ENCODE measurements at regions not wholly inside any gene's neighbourhood (a gene's known extent, or its start where the extent isn't known, plus 50 kb on each side); places are given as distances from the start of the nearest gene placed in this dataset.

GRCh38 chr2:204312105-204312504, 233.2 kb upstream of the PARD3B start:
- Histone ChIP-seq H3K4me1 (no peaks in the 10 kb centered on the region), H3K36me3 (no peaks in the 10 kb centered on the region), H3K27me3 (no peaks in the 10 kb centered on the region), H3K9me3 (no peaks in the 10 kb centered on the region), H3K27ac (no peak overlapping the region), H3K4me3 (no peak overlapping the region)
- in situ Hi-C loops (cut with MboI; ENCODE audit: low pct_ligation_motif_present in 1 of 4, low pct_unique_long_range_greater_than_20kb in 1 of 4, low sequenced_read_pairs in 3 of 4) (loop anchor here in 1 of 4 donors (25.0 kb wide), 1 partner anchor 1625 kb away; no protein-coding TSS in a partner anchor), intact Hi-C loops (cut with DNase I; ENCODE audit: low total_unique reads) (no loop called here)
- TF ChIP-seq, protein P1, sequence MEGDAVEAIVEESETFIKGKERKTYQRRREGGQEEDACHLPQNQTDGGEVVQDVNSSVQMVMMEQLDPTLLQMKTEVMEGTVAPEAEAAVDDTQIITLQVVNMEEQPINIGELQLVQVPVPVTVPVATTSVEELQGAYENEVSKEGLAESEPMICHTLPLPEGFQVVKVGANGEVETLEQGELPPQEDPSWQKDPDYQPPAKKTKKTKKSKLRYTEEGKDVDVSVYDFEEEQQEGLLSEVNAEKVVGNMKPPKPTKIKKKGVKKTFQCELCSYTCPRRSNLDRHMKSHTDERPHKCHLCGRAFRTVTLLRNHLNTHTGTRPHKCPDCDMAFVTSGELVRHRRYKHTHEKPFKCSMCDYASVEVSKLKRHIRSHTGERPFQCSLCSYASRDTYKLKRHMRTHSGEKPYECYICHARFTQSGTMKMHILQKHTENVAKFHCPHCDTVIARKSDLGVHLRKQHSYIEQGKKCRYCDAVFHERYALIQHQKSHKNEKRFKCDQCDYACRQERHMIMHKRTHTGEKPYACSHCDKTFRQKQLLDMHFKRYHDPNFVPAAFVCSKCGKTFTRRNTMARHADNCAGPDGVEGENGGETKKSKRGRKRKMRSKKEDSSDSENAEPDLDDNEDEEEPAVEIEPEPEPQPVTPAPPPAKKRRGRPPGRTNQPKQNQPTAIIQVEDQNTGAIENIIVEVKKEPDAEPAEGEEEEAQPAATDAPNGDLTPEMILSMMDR (IDR thresholded peaks at IDR 0.05), result no peak
- TF ChIP-seq POLR2A (IDR thresholded peaks at IDR 0.05) (no peak), POLR2AphosphoS5 (IDR thresholded peaks at IDR 0.05) (no peak), EP300 (IDR thresholded peaks at IDR 0.05; ENCODE audit: low read depth) (no peak)
- no peak for DNase-seq
- whole genome bisulfite sequencing, 2 donors (ENCODE audit: low coverage in 1 of 2), result 71 to 79% methylated on average over 8 of the region's 8 CpGs

GRCh38 chr2:204313256-204313655, 232.0 kb upstream of the PARD3B start:
- Histone ChIP-seq H3K27ac (no peak overlapping the region), H3K27me3 (no peaks in the 10 kb centered on the region), H3K9me3 (no peaks in the 10 kb centered on the region), H3K36me3 (no peaks in the 10 kb centered on the region), H3K4me1 (no peaks in the 10 kb centered on the region), H3K4me3 (no peak overlapping the region)
- 96% methylated on average over 1 of the region's 1 CpG; no CpG with 5 or more reads in 1 of the 2 donors for WGBS, 2 donors (ENCODE audit: low coverage in 1 of 2)
- no peak for DNase-seq
- intact Hi-C loops (cut with DNase I; ENCODE audit: low total_unique reads) (no loop called here), in situ Hi-C loops (cut with MboI; ENCODE audit: low pct_ligation_motif_present in 1 of 4, low pct_unique_long_range_greater_than_20kb in 1 of 4, low sequenced_read_pairs in 3 of 4) (loop anchor here in 1 of 4 donors (25.0 kb wide), 1 partner anchor 1624 kb away; no protein-coding TSS in a partner anchor)
- TF ChIP-seq POLR2A (IDR thresholded peaks at IDR 0.05) (no peak), EP300 (IDR thresholded peaks at IDR 0.05; ENCODE audit: low read depth) (no peak), POLR2AphosphoS5 (IDR thresholded peaks at IDR 0.05) (no peak)
- TF ChIP-seq, protein P1 (IDR thresholded peaks at IDR 0.05), result no peak

GRCh38 chr2:204315236-204315662, 230.0 kb upstream of the PARD3B start:
- intact Hi-C loops (cut with DNase I; ENCODE audit: low total_unique reads) (no loop called here), in situ Hi-C loops (cut with MboI; ENCODE audit: low pct_ligation_motif_present in 1 of 4, low pct_unique_long_range_greater_than_20kb in 1 of 4, low sequenced_read_pairs in 3 of 4) (loop anchor here in 1 of 4 donors (25.0 kb wide), 1 partner anchor 1622 kb away; no protein-coding TSS in a partner anchor)
- H3K9me3 ChIP-seq, result no peaks in the 10 kb centered on the region
- WGBS, 2 donors (ENCODE audit: low coverage in 1 of 2), result 21 to 34% methylated on average over 5 to 13 of the region's 13 CpGs
- DNase-seq, result peak; percentile 13
- TF ChIP-seq POLR2A (IDR thresholded peaks at IDR 0.05) (no peak), EP300 (IDR thresholded peaks at IDR 0.05; ENCODE audit: low read depth) (no peak), POLR2AphosphoS5 (IDR thresholded peaks at IDR 0.05) (no peak)
- TF ChIP-seq, protein P1 (IDR thresholded peaks at IDR 0.05), result no peak
- H3K4me1 ChIP-seq, result no peaks in the 10 kb centered on the region
- no peak overlapping the region for H3K27ac ChIP-seq
- no peaks in the 10 kb centered on the region for H3K27me3 ChIP-seq
- no peaks in the 10 kb centered on the region for H3K36me3 ChIP-seq
- no peak overlapping the region for H3K4me3 ChIP-seq

GRCh38 chr2:204317640-204318039, 227.6 kb upstream of the PARD3B start:
- Histone ChIP-seq H3K27ac (no peak overlapping the region), H3K36me3 (no peaks in the 10 kb centered on the region), H3K27me3 (no peaks in the 10 kb centered on the region), H3K4me3 (no peak overlapping the region), H3K4me1 (no peaks in the 10 kb centered on the region), H3K9me3 (no peaks in the 10 kb centered on the region)
- no peak for TF ChIP-seq POLR2AphosphoS5 (IDR thresholded peaks at IDR 0.05)
- no peak for TF ChIP-seq EP300 (IDR thresholded peaks at IDR 0.05; ENCODE audit: low read depth)
- TF ChIP-seq, protein P1 (IDR thresholded peaks at IDR 0.05), result no peak
- TF ChIP-seq POLR2A (IDR thresholded peaks at IDR 0.05), result no peak
- in situ Hi-C loops (cut with MboI; ENCODE audit: low pct_ligation_motif_present in 1 of 4, low pct_unique_long_range_greater_than_20kb in 1 of 4, low sequenced_read_pairs in 3 of 4) (loop anchor here in 1 of 4 donors (25.0 kb wide), 1 partner anchor 1620 kb away; no protein-coding TSS in a partner anchor), intact Hi-C loops (cut with DNase I; ENCODE audit: low total_unique reads) (no loop called here)
- no peak for DNase-seq
- 87% methylated on average over 5 of the region's 5 CpGs; no CpG with 5 or more reads in 1 of the 2 donors for WGBS, 2 donors (ENCODE audit: low coverage in 1 of 2)
